Frontal cortex (tissue), 3 donors: ENCODE measurements at regions not wholly inside any gene's neighbourhood (a gene's known extent, or its start where the extent isn't known, plus 50 kb on each side); places are given as distances from the start of the nearest gene placed in this dataset.

Experiments
- DNase-seq, 2 donors: peaks; one replicate each; pipeline ENCODE4 v3.0.0; 2012; ENCODE audit warnings: low spot score in 2 of 2
- FAIRE-seq: peaks from 2 replicates; lab custom pipeline; 2012; peaks lifted over from hg19 to GRCh38; lab: Jason Lieb, UNC
- donor health status: control.
- donor health status: control.
- donor health status: control.

DNA sequence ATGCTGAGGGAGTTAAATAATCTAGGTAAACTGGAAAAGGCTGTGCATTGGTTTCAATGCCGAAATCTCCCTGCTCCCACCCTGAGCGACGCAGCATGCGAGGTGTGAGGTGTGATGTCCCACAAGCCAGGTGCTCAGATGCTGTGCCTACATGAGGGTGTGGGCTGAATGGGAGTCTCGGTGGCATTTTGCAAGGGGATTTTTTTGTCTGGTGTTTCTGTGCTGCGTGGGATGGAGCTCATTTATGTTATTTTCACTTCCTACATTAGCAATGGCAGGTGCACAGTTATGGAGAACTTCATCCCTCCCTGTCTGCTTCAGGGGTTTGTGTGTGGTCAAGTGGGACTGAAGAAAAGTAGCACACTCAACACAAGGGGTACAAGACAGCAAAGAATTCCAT is 110.2 kb upstream of the CCDC68 start:
- DNase-seq (no peak), FAIRE-seq (no peak)

- FAIRE-seq (no peak), DNase-seq (no peak)
These were observed 105.5 kb upstream of the CCDC68 start for GRCh38 chr18:55064760-55065159.

- DNase-seq (no peak), FAIRE-seq (no peak)
These were observed 104.8 kb upstream of the CCDC68 start for GRCh38 chr18:55064073-55064472.

DNA sequence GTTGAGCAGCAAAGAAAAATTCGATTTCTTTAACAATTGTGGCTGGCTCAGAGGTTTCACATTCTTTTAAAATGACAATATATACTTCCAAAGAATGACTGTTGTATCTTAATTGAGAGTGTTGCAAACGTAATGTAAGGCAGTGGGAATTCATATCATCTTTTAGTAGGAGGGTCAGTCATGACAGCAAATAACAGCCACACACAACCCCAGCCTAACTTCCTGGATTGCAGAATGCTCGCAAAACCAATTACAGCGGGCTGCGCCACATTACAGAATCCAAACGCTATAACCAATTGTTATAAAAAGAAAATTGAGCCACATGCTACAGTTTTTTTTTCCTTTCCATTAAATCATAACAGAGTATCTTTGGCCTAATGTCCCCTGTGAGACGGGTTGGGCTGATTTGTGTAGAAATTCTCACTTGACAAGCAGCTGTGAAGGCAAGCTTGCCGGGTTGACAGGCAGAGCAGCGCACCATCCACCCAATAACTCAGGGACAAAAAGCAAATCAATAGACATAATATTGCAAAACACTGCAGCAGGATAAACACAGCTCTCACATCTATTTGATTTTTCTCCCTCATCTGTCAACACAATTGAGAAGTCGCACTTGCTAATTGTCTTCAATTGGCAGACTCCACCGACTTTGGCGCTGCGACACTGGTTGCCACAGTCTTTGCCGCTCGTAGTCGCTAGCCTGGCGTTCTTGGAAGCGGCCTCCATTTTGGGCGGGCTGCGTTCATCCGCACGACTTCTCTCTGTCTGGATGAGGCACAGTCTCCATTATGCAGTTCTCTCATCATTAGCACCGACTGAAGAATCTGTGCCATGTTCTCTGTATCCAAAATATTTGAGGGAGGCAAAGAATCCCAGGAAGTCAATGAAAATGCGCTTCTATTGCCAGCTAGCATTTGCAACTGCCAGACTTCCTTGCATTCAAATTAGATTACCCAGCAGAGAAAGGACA is 95.0 kb upstream of the CCDC68 start:
- DNase-seq (peak in 1 of 2 donors; percentile 7), FAIRE-seq (no peak)

GRCh38 chr18:55048892-55049291 is 89.6 kb upstream of the CCDC68 start:
- FAIRE-seq (no peak), DNase-seq (no peak)

GRCh38 chr18:55047546-55047945 is 88.3 kb upstream of the CCDC68 start:
- no peak for FAIRE-seq
- DNase-seq = no peak

GRCh38 chr18:55041366-55041765 is 82.1 kb upstream of the CCDC68 start:
- no peak for DNase-seq
- FAIRE-seq = no peak

GRCh38 chr18:55038162-55038561 is 78.9 kb upstream of the CCDC68 start:
- FAIRE-seq (no peak), DNase-seq (no peak)

DNA sequence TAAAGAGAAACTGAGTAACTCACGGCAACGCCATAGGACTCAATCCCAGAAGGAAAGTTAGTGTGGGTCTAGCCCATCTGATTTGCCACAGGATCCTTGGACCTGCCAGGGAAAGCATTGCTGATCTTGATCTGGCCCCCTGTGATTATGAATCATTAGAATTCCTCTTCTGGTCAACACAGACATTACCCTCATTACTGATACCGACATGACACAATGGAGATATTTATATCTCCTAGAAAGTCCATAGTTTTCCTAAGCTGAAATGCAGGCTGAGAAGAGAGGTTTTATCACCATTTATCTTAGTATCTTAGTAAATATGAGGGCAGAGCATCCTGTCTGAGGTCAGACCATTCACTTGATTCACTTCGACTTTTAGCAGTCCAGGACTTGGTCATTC is 75.5 kb upstream of the CCDC68 start:
- no peak for FAIRE-seq
- DNase-seq = no peak

- DNase-seq (no peak), FAIRE-seq (no peak)
These were observed 72.7 kb upstream of the CCDC68 start for GRCh38 chr18:55031979-55032378.

DNA sequence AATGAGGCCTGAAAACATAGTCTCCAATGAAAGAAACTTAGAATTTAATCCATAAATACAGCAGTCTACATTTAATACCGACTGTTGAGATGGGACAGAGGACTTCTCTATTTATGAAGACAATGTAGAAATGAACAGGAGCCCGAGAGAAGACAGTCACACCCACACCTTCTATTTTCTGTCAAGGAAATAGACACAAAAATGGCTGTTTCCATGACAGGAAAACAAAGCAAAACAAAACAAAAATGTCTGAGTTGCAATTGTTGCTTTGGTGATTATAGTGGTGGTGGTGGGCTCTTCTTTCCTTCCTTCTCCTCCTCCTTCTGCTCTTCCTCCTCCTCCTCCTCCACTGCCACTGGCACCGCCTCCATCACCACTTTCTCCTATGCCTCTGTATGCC is 72.3 kb upstream of the CCDC68 start:
- DNase-seq = no peak
- FAIRE-seq = no peak

GRCh38 chr18:55031164-55031563 is 71.9 kb upstream of the CCDC68 start:
- FAIRE-seq = no peak
- DNase-seq = no peak

DNA sequence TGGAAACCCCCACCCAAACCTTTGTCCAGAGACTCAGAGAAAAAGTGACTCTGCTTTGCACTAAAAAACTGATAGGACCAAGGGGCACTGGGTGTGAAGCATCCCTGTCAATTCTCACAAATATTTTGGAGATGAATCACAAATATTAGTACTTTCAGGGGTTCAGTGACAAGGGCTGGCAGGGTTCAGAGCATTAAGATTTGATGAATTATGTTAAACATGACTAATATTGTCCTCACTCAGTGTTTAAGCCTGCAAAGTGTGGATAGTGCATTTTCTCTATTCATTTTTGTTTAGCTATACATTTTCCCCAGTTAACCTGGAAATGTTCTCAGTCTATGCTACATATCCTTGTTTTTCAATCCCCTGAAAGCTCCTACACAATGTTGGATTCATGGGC is 65.3 kb upstream of the CCDC68 start:
- no peak for FAIRE-seq
- DNase-seq = no peak

- no peak for FAIRE-seq
These were observed 59.3 kb upstream of the CCDC68 start for GRCh38 chr18:55018602-55019001.

GRCh38 chr18:55014095-55014494 is 54.8 kb upstream of the CCDC68 start:
- no peak for DNase-seq
- FAIRE-seq = no peak

More at GRCh38 chr18:55018602-55019001, 59.3 kb upstream of the CCDC68 start:
- no peak for DNase-seq

GRCh38 chr18:55013685-55014084 is 54.4 kb upstream of the CCDC68 start:
- FAIRE-seq = no peak
- DNase-seq = no peak

- FAIRE-seq = no peak
- DNase-seq = no peak
These were observed 53.8 kb upstream of the CCDC68 start for GRCh38 chr18:55013086-55013485.

DNA sequence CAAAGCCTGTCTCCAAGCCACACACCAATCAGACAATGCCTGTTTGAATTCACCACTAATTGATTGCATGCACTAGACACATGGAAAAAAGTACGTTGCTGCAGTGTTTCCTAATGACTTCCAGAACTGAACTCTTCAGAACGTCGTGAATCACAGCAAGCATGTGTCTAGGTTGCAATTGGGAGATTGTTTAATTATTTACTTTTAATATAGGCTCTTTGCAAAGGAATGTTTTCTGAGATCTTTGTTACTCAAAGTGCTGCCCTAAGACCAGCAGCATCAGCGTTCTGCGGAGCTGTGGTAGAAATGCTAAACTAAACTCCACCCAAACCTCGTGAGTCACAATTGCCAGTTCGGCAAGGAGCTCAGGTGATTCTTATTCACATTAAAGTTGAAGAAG is 52.7 kb upstream of the CCDC68 start:
- FAIRE-seq (no peak), DNase-seq (no peak)
